Spleen (tissue), 11 donors: ENCODE measurements at regions not wholly inside any gene's neighbourhood (a gene's known extent, or its start where the extent isn't known, plus 50 kb on each side); places are given as distances from the start of the nearest gene placed in this dataset.

ENCODE experiments used
- DNase-seq: peaks from one replicate; pipeline ENCODE4 v3.0.0-alpha.2; 2020
- H3K27ac ChIP-seq, 8 donors: fragments of 200-600 bp; sonication (generic) in 7 of 8; 1 replicate in 4 of 8; 2 replicates in 4 of 8; pipeline versions ENCODE4 v1.5.0 to v1.8.0; 2016 to 2021; ENCODE audit warnings: inconsistent platforms in 4 of 8, mild to moderate bottlenecking in 4 of 8, moderate library complexity in 1 of 8
- H3K27me3 ChIP-seq, 7 donors: fragments of 200-600 bp; sonication (generic) in 6 of 7; replicated peaks in 1 of 7; 1 replicate in 4 of 7; 2 replicates in 3 of 7; pipeline versions ENCODE4 v1.5.0 to v1.8.0; 2016 to 2021; ENCODE audit warnings: inconsistent platforms in 3 of 7, mild to moderate bottlenecking in 1 of 7
- H3K36me3 ChIP-seq, 6 donors: fragments of 200-600 bp; sonication (generic) in 5 of 6; 1 replicate in 4 of 6; 2 replicates in 2 of 6; pipeline versions ENCODE4 v1.5.0 to v1.8.0; 2016 to 2021; ENCODE audit warnings: inconsistent platforms in 2 of 6
- H3K4me1 ChIP-seq, 6 donors: fragments of 200-600 bp; sonication (generic) in 5 of 6; 1 replicate in 3 of 6; 2 replicates in 3 of 6; pipeline versions ENCODE4 v1.5.0 to v1.8.0; 2016 to 2021; ENCODE audit warnings: inconsistent platforms in 3 of 6
- H3K4me3 ChIP-seq, 8 donors: fragments of 200-600 bp; sonication (generic) in 7 of 8; 1 replicate in 4 of 8; 2 replicates in 4 of 8; pipeline versions ENCODE4 v1.5.0 to v1.8.0; 2016 to 2021; ENCODE audit warnings: inconsistent platforms in 4 of 8, mild to moderate bottlenecking in 4 of 8, moderate library complexity in 2 of 8
- H3K9me3 ChIP-seq, 8 donors: fragments of 200-600 bp; sonication (generic) in 7 of 8; 1 replicate in 4 of 8; 2 replicates in 4 of 8; pipeline versions ENCODE4 v1.5.0 to v1.8.0; 2016 to 2021; ENCODE audit warnings: inconsistent platforms in 4 of 8
- CTCF ChIP-seq, 11 experiments: fragments of 200-600 bp in 7 of 11; fragments of 450-650 bp in 4 of 11; sonication (generic) in 4 of 11; IDR thresholded peaks in 8 of 11; conservative IDR thresholded peaks in 3 of 11; 1 replicate in 7 of 11; 2 replicates in 4 of 11; pipeline versions ENCODE4 v1.4.0 to v1.8.0; 2016 to 2021; ENCODE audit warnings: antibody characterized with exemption in 11 of 11, inconsistent platforms in 4 of 11, mild to moderate bottlenecking in 1 of 11
- POLR2A ChIP-seq, 3 donors: fragments of 450-650 bp; IDR thresholded peaks; one replicate each; pipeline ENCODE4 v1.5.1; 2017; ENCODE audit warnings: antibody characterized with exemption in 3 of 3, mild to moderate bottlenecking in 1 of 3
- POLR2AphosphoS5 ChIP-seq, 3 donors: sonication (generic); formaldehyde crosslinking; IDR thresholded peaks; one replicate each; pipeline ENCODE4 v1.5.1; 2017; ENCODE audit warnings: antibody characterized with exemption in 3 of 3
- WGBS, 5 donors: extraction: QIAGEN DNeasy Blood & Tissue Kit in 3 of 5; methylation state at CpG; one replicate each; pipeline versions ENCODE4 v1.1.5 to v1.1.7; 2013 to 2018; 5-methylcytosine and 5-hydroxymethylcytosine counted together
- intact Hi-C: fragments of 100-400 bp; cut with DNase I; formaldehyde crosslinking; loops from one replicate; pipeline ENCODE4 v1.15.0; 2023; ENCODE audit warnings: low total_unique reads
- donor health status: healthy with polysubstance abuse.
- donor health status: DM: no; HTN: no; CAD: no; lungs with moderate emphysema.
- donor health status: DM: no; HTN: no; CAD: no.
- donor health status: Bipolar disorder and iron deficiency.
- donor health status: healthy.
- donor health status: DM: no; HTN: no; CAD: no.
- donor health status: DM: yes; HTN: yes; CAD: no.

GRCh38 chr6:168155821-168156741, 77.1 kb upstream of the FRMD1 start:
- no peak for DNase-seq
- Histone ChIP-seq H3K27ac (no peak overlapping the region), H3K4me3 (no peak overlapping the region), H3K27me3 (peaks cover 0 to 34% (median 0%) of the 10 kb centered on the region in 7 donors), H3K9me3 (no peaks in the 10 kb centered on the region), H3K36me3 (no peaks in the 10 kb centered on the region), H3K4me1 (no peaks in the 10 kb centered on the region)
- 79 to 91% (median 85%) methylated on average over 21 to 24 of the region's 24 CpGs for WGBS, 5 donors
- intact Hi-C loops = no loop called here
- TF ChIP-seq POLR2AphosphoS5 (IDR thresholded peaks at IDR 0.05) = no peak
- TF ChIP-seq CTCF (IDR thresholded peaks at IDR 0.05 in 8 of 11, conservative IDR thresholded peaks at IDR 0.05 in 3 of 11) = no peak
- TF ChIP-seq POLR2A (IDR thresholded peaks at IDR 0.05) = no peak

- 62 to 94% (median 87%) methylated on average over 5 of the region's 5 CpGs for WGBS, 5 donors
- intact Hi-C loops = no loop called here
- TF ChIP-seq POLR2A (IDR thresholded peaks at IDR 0.05) = no peak
- TF ChIP-seq POLR2AphosphoS5 (IDR thresholded peaks at IDR 0.05) = no peak
- TF ChIP-seq CTCF (IDR thresholded peaks at IDR 0.05 in 8 of 11, conservative IDR thresholded peaks at IDR 0.05 in 3 of 11) = no peak
- Histone ChIP-seq H3K4me3 (no peak overlapping the region), H3K4me1 (no peaks in the 10 kb centered on the region), H3K9me3 (no peaks in the 10 kb centered on the region), H3K27ac (no peak overlapping the region), H3K36me3 (no peaks in the 10 kb centered on the region), H3K27me3 (peaks cover 0 to 41% (median 0%) of the 10 kb centered on the region in 7 donors)
- no peak for DNase-seq
Observed at GRCh38 chr6:168155193-168155592, 76.2 kb upstream of the FRMD1 start.

- intact Hi-C loops = no loop called here
- H3K27ac ChIP-seq = no peak overlapping the region
- TF ChIP-seq CTCF (IDR thresholded peaks at IDR 0.05 in 8 of 11, conservative IDR thresholded peaks at IDR 0.05 in 3 of 11) (no peak), POLR2A (IDR thresholded peaks at IDR 0.05) (no peak), POLR2AphosphoS5 (IDR thresholded peaks at IDR 0.05) (no peak)
- H3K9me3 ChIP-seq = no peaks in the 10 kb centered on the region
- peaks cover 0 to 49% (median 0%) of the 10 kb centered on the region in 7 donors for H3K27me3 ChIP-seq
- no peaks in the 10 kb centered on the region for H3K4me1 ChIP-seq
- WGBS, 5 donors = 60 to 88% (median 71%) methylated on average over 7 of the region's 7 CpGs
- DNase-seq = no peak
- H3K4me3 ChIP-seq = no peak overlapping the region
- no peaks in the 10 kb centered on the region for H3K36me3 ChIP-seq
Observed at GRCh38 chr6:168154263-168154917, 75.4 kb upstream of the FRMD1 start.

- Histone ChIP-seq H3K27ac (no peak overlapping the region), H3K4me1 (no peaks in the 10 kb centered on the region), H3K27me3 (peaks cover 0 to 57% (median 0%) of the 10 kb centered on the region in 7 donors), H3K36me3 (no peaks in the 10 kb centered on the region), H3K9me3 (no peaks in the 10 kb centered on the region), H3K4me3 (no peak overlapping the region)
- intact Hi-C loops = no loop called here
- TF ChIP-seq POLR2A (IDR thresholded peaks at IDR 0.05) (no peak), POLR2AphosphoS5 (IDR thresholded peaks at IDR 0.05) (no peak), CTCF (IDR thresholded peaks at IDR 0.05 in 8 of 11, conservative IDR thresholded peaks at IDR 0.05 in 3 of 11) (no peak)
- no peak for DNase-seq
- WGBS, 5 donors = 73 to 92% (median 81%) methylated on average over 11 of the region's 11 CpGs
Observed at GRCh38 chr6:168153553-168153952, 74.5 kb upstream of the FRMD1 start.
